ENCODE measurements at regions not wholly inside any gene's neighbourhood (a gene's known extent, or its start where the extent isn't known, plus 50 kb on each side); places are given as distances from the start of the nearest gene placed in this dataset.

DNA sequence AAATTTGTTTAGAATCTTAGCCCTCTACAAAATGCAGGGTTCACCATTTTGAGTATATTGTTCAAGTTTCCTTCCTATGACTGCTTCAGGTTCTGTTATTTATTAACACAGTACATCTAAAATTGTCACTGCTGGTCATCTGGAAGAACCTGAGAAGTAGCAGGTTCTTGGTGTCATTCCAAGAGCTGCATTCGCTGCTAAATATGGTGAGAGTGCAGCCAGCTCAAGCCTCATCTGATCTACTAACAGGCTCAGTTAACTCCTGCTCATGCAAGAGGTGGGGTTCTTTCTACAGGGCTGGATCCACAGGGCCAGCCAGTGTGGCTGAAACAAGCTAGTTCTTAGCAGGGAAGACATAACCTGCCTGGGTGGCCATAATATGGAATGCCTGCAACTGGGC is 1946.1 kb downstream of the TP53TG3F start:
- TF ChIP-seq POLR2AphosphoS5 (IDR thresholded peaks at IDR 0.05), result no peak
- TF ChIP-seq, protein P1, sequence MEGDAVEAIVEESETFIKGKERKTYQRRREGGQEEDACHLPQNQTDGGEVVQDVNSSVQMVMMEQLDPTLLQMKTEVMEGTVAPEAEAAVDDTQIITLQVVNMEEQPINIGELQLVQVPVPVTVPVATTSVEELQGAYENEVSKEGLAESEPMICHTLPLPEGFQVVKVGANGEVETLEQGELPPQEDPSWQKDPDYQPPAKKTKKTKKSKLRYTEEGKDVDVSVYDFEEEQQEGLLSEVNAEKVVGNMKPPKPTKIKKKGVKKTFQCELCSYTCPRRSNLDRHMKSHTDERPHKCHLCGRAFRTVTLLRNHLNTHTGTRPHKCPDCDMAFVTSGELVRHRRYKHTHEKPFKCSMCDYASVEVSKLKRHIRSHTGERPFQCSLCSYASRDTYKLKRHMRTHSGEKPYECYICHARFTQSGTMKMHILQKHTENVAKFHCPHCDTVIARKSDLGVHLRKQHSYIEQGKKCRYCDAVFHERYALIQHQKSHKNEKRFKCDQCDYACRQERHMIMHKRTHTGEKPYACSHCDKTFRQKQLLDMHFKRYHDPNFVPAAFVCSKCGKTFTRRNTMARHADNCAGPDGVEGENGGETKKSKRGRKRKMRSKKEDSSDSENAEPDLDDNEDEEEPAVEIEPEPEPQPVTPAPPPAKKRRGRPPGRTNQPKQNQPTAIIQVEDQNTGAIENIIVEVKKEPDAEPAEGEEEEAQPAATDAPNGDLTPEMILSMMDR (IDR thresholded peaks at IDR 0.05 in 8 of 11, conservative IDR thresholded peaks at IDR 0.05 in 3 of 11), result no peak
